Mesendoderm (in vitro differentiated cells): ENCODE measurements at regions not wholly inside any gene's neighbourhood (a gene's known extent, or its start where the extent isn't known, plus 50 kb on each side); places are given as distances from the start of the nearest gene placed in this dataset.

Experiments used
- DNase-seq: peaks from one replicate; pipeline ENCODE4 v3.0.0; 2013
- H2AK5ac ChIP-seq: 2 replicates; pipeline ENCODE4 v1.6.1; 2013; ENCODE audit warnings: low read length, inconsistent platforms
- H2BK120ac ChIP-seq: 2 replicates; pipeline ENCODE4 v1.6.1; 2013; ENCODE audit warnings: low read depth, mild to moderate bottlenecking, low read length, moderate library complexity, mixed read lengths
- H2BK15ac ChIP-seq: replicated peaks from 2 replicates; pipeline ENCODE4 v1.6.1; 2013; ENCODE audit warnings: low read depth, mild to moderate bottlenecking, moderate library complexity
- H2BK5ac ChIP-seq: 2 replicates; pipeline ENCODE4 v1.6.1; 2013; ENCODE audit warnings: low read length, inconsistent platforms
- H3K18ac ChIP-seq: 2 replicates; pipeline ENCODE4 v1.6.1; 2013; ENCODE audit warnings: mild to moderate bottlenecking, low read length, mixed read lengths
- H3K23ac ChIP-seq: one replicate; pipeline ENCODE4 v1.6.1; 2013; ENCODE audit warnings: low read length
- H3K27ac ChIP-seq: 2 replicates; pipeline ENCODE4 v1.5.1; 2013; ENCODE audit warnings: low read depth, mild to moderate bottlenecking, inconsistent platforms, low read length, moderate library complexity
- H3K27me3 ChIP-seq: 2 replicates; pipeline ENCODE4 v1.6.1; 2013; ENCODE audit warnings: low read length, control low read depth, mild to moderate bottlenecking, inconsistent platforms; ENCODE audit not compliant: insufficient read depth, poor library complexity
- H3K36me3 ChIP-seq: 2 replicates; pipeline ENCODE4 v1.6.1; 2013; ENCODE audit warnings: low read length, inconsistent platforms; ENCODE audit not compliant: control insufficient read depth, insufficient read depth
- H3K4ac ChIP-seq: one replicate; pipeline ENCODE4 v1.6.1; 2013; ENCODE audit warnings: low read depth, mild to moderate bottlenecking, low read length, moderate library complexity
- H3K4me1 ChIP-seq: 2 replicates; pipeline ENCODE4 v1.6.1; 2013; ENCODE audit warnings: low read depth, low read length, inconsistent platforms; ENCODE audit not compliant: control insufficient read depth
- H3K4me2 ChIP-seq: 2 replicates; pipeline ENCODE4 v1.6.1; 2013; ENCODE audit warnings: low read length
- H3K4me3 ChIP-seq: 2 replicates; pipeline ENCODE4 v1.5.1; 2013; ENCODE audit warnings: mild to moderate bottlenecking, low read length
- H3K56ac ChIP-seq: one replicate; pipeline ENCODE4 v1.6.1; 2013; ENCODE audit warnings: low read length
- H3K79me1 ChIP-seq: 2 replicates; pipeline ENCODE4 v1.6.1; 2013; ENCODE audit warnings: low read length, inconsistent platforms
- H3K79me2 ChIP-seq: 2 replicates; pipeline ENCODE4 v1.6.1; 2013; ENCODE audit warnings: mild to moderate bottlenecking, low read length; ENCODE audit not compliant: control insufficient read depth, insufficient read depth
- H3K9ac ChIP-seq: 2 replicates; pipeline ENCODE4 v1.6.1; 2013; ENCODE audit warnings: low read length, inconsistent platforms
- H4K5ac ChIP-seq: one replicate; pipeline ENCODE4 v1.6.1; 2013; ENCODE audit warnings: low read length
- H4K8ac ChIP-seq: one replicate; pipeline ENCODE4 v1.6.1; 2013; ENCODE audit warnings: low read depth, mild to moderate bottlenecking, control low read depth, low read length, moderate library complexity
- WGBS: extraction: QIAGEN DNeasy Blood & Tissue Kit; methylation state at CpG from one replicate; pipeline ENCODE4 v1.1.7; 2013; ENCODE audit warnings: low lambda C conversion rate, missing lambda C conversion rate; ENCODE audit not compliant: insufficient coverage; ENCODE audit errors: extremely low coverage; 5-methylcytosine and 5-hydroxymethylcytosine counted together

DNA sequence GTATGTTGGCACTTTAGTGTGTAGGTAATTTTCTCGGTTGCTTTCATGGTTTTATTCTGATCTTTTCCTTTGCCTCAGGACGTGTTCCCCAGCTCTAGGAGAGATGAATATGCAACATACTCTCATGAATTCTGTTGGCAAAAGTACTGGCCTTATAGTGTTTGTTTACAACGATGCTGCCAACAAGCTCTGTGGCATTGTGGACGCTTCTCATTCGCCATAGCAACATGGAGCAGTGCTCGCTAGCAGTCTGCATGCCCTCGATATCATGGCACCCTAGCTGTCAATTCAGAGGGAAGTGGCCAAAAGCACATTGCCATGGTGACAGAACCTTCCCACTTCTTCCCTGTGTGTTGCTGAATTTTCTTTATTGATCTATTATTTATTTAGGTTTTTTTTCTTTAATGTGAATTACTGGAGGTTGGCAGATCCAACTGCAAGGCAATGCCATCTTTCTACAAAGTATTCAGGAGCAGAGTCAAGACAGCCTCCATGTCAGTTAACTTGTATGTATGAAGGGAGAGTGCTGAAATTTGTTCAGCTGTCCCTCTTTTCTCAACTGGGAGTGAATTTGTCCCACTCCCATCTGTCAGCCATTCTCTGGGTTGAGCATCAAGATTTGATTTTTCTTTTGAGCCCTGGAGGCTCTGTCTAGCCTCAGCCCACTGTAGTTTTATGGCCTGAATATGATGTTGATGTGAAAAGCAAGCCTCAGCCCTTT is 224.9 kb upstream of the VCX3A start:
- no peak overlapping the region for H3K4me3 ChIP-seq
- no peak overlapping the region for H3K4ac ChIP-seq
- no peak overlapping the region for H2BK15ac ChIP-seq
- H3K36me3 ChIP-seq: no peaks in the 10 kb centered on the region
- no peak overlapping the region for H3K56ac ChIP-seq
- H3K9ac ChIP-seq: no peak overlapping the region
- H3K4me1 ChIP-seq: no peaks in the 10 kb centered on the region
- H3K27ac ChIP-seq: no peak overlapping the region
- no peaks in the 10 kb centered on the region for H3K79me1 ChIP-seq
- DNase-seq: no peak
- H3K4me2 ChIP-seq: no peak overlapping the region
- no peak overlapping the region for H4K8ac ChIP-seq
- H2AK5ac ChIP-seq: no peak overlapping the region
- H3K79me2 ChIP-seq: no peaks in the 10 kb centered on the region
- no peak overlapping the region for H3K18ac ChIP-seq
- no peak overlapping the region for H4K5ac ChIP-seq
- no peaks in the 10 kb centered on the region for H3K27me3 ChIP-seq
- H2BK120ac ChIP-seq: no peak overlapping the region
- no peak overlapping the region for H3K23ac ChIP-seq
- H2BK5ac ChIP-seq: no peak overlapping the region
- no CpG with 5 or more reads among the region's 7 CpGs for WGBS

DNA sequence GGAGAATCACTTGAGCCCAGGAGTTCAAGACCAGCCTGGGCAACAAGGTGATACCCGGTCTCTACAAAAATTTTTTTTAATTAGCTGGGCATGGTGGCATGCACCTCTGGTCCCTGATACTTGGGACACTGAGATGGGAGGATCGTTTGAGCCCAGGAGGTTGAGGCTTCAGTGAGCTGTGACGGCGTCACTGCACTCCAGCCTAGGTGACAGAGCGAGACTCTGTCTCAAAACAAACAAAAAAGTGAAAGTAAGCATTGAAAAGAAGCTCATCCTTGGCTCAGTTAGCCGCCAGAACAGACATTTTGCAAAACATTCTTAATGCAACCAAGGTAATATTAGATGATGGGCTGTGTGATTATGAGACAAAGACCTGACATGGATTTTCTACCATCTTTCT is 223.3 kb upstream of the VCX3A start:
- Histone ChIP-seq H4K8ac (no peak overlapping the region), H3K27ac (no peak overlapping the region), H2BK120ac (no peak overlapping the region), H3K4ac (no peak overlapping the region), H3K56ac (no peak overlapping the region), H3K27me3 (no peaks in the 10 kb centered on the region), H3K18ac (no peak overlapping the region), H3K4me2 (no peak overlapping the region), H2AK5ac (no peak overlapping the region), H3K4me1 (no peaks in the 10 kb centered on the region), H2BK15ac (no peak overlapping the region), H3K23ac (no peak overlapping the region), H3K79me2 (no peaks in the 10 kb centered on the region), H3K36me3 (no peaks in the 10 kb centered on the region), H3K4me3 (no peak overlapping the region), H4K5ac (no peak overlapping the region), H3K9ac (no peak overlapping the region), H2BK5ac (no peak overlapping the region), H3K79me1 (no peaks in the 10 kb centered on the region)
- no CpG with 5 or more reads among the region's 6 CpGs for WGBS
- DNase-seq: no peak

DNA sequence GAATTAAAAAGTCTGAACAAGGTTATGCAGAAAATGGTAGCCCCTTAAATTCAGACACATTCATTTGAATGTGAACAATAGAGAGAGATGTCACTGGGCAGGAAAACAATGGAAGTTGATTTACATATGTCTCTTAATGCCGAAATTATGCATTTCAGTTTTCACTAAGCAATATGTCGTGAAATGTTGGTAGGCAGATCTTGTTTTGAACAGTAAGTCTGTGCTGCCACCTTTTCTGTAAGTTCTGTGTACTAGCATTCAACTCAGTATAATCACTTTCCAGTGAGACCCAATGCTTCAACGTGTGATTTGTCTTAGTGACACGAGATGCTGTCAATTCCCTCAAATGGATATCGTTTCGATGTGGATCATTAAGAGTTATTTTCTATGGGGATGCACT is 222.7 kb upstream of the VCX3A start:
- Histone ChIP-seq H2BK120ac (no peak overlapping the region), H3K18ac (no peak overlapping the region), H3K4ac (no peak overlapping the region), H2AK5ac (no peak overlapping the region), H3K27ac (no peak overlapping the region), H3K27me3 (no peaks in the 10 kb centered on the region), H3K79me1 (no peaks in the 10 kb centered on the region), H3K23ac (no peak overlapping the region), H3K4me3 (no peak overlapping the region), H3K4me2 (no peak overlapping the region), H3K56ac (no peak overlapping the region), H4K5ac (no peak overlapping the region), H3K79me2 (no peaks in the 10 kb centered on the region), H4K8ac (no peak overlapping the region), H3K4me1 (no peaks in the 10 kb centered on the region), H3K9ac (no peak overlapping the region), H2BK5ac (no peak overlapping the region), H2BK15ac (no peak overlapping the region), H3K36me3 (no peaks in the 10 kb centered on the region)
- no CpG with 5 or more reads among the region's 6 CpGs for WGBS
- no peak for DNase-seq

DNA sequence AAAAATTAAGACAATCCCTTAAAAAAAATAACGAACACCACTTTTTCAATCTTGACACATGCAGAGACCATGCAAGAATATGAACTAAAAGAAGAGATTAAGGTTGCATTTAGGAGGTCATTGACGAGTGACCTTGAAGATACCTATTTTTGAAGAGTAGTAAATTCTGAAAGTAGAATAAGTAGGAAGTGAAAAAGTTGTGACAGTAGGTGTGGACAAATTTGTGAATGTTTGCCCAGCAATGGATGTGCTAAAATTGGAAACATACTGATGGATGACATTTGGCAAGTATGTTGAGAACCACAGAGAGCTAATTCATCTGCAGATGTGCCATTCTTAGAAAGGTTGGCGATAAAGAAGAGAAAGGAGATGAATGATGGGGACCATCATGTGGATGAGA is 213.7 kb upstream of the VCX3A start:
- no peak overlapping the region for H3K23ac ChIP-seq
- WGBS: no CpG with 5 or more reads among the region's 3 CpGs
- no peaks in the 10 kb centered on the region for H3K27me3 ChIP-seq
- no peak overlapping the region for H3K4me2 ChIP-seq
- H3K4me3 ChIP-seq: no peak overlapping the region
- H4K8ac ChIP-seq: no peak overlapping the region
- H3K4me1 ChIP-seq: no peaks in the 10 kb centered on the region
- H2AK5ac ChIP-seq: no peak overlapping the region
- H3K36me3 ChIP-seq: no peaks in the 10 kb centered on the region
- no peak overlapping the region for H3K18ac ChIP-seq
- DNase-seq: no peak
- H3K9ac ChIP-seq: no peak overlapping the region
- no peak overlapping the region for H3K27ac ChIP-seq
- no peaks in the 10 kb centered on the region for H3K79me2 ChIP-seq
- H2BK120ac ChIP-seq: no peak overlapping the region
- H2BK15ac ChIP-seq: no peak overlapping the region
- no peak overlapping the region for H4K5ac ChIP-seq
- H3K79me1 ChIP-seq: no peaks in the 10 kb centered on the region
- no peak overlapping the region for H3K4ac ChIP-seq
- H3K56ac ChIP-seq: no peak overlapping the region
- H2BK5ac ChIP-seq: no peak overlapping the region

- Histone ChIP-seq H3K4me3 (no peak overlapping the region), H2BK5ac (no peak overlapping the region), H4K8ac (no peak overlapping the region), H3K18ac (no peak overlapping the region), H4K5ac (no peak overlapping the region), H3K56ac (no peak overlapping the region), H2AK5ac (no peak overlapping the region), H3K79me2 (no peaks in the 10 kb centered on the region), H3K9ac (no peak overlapping the region), H3K36me3 (no peaks in the 10 kb centered on the region), H3K4me2 (no peak overlapping the region), H3K4me1 (no peaks in the 10 kb centered on the region), H2BK120ac (no peak overlapping the region), H3K79me1 (no peaks in the 10 kb centered on the region), H3K27ac (no peak overlapping the region), H2BK15ac (no peak overlapping the region), H3K27me3 (no peaks in the 10 kb centered on the region), H3K23ac (no peak overlapping the region), H3K4ac (no peak overlapping the region)
- WGBS: no CpG with 5 or more reads among the region's 11 CpGs
- DNase-seq: no peak
These were observed 203.9 kb upstream of the VCX3A start for GRCh38 chrX:6738518-6739470.
